ENCODE measurements at regions not wholly inside any gene's neighbourhood (a gene's known extent, or its start where the extent isn't known, plus 50 kb on each side); places are given as distances from the start of the nearest gene placed in this dataset.

- Mint-ChIP-seq H3K9me3 (peaks cover 22 to 34% of the 10 kb centered on the region in 2 donors), H3K27me3 (ENCODE audit: low read depth in 2 of 2) (no peaks in the 10 kb centered on the region), H3K4me1 (no peaks in the 10 kb centered on the region), H3K4me3 (no peak overlapping the region), H3K36me3 (no peaks in the 10 kb centered on the region), H3K27ac (no peak overlapping the region)
- no peak for ATAC-seq
- Histone ChIP-seq H3K4me3 (ENCODE audit: low read length) (no peak overlapping the region), H3K9me3 (ENCODE audit: control insufficient read depth, insufficient read depth, low read length) (peaks cover 19% of the 10 kb centered on the region), H3K4me1 (ENCODE audit: control insufficient read depth, insufficient read depth, low read length) (no peaks in the 10 kb centered on the region), H3K27ac (ENCODE audit: low read length) (no peak overlapping the region), H3K27me3 (ENCODE audit: control insufficient read depth, insufficient read depth, low read length) (no peaks in the 10 kb centered on the region), H3K36me3 (ENCODE audit: control insufficient read depth, insufficient read depth, low read length) (no peaks in the 10 kb centered on the region)
- intact Hi-C loops (cut with micrococcal nuclease) = no loop called here
- WGBS (ENCODE audit: insufficient coverage) = 86% methylated on average over 4 of the region's 5 CpGs
- no peak for DNase-seq
- TF ChIP-seq, protein P1, sequence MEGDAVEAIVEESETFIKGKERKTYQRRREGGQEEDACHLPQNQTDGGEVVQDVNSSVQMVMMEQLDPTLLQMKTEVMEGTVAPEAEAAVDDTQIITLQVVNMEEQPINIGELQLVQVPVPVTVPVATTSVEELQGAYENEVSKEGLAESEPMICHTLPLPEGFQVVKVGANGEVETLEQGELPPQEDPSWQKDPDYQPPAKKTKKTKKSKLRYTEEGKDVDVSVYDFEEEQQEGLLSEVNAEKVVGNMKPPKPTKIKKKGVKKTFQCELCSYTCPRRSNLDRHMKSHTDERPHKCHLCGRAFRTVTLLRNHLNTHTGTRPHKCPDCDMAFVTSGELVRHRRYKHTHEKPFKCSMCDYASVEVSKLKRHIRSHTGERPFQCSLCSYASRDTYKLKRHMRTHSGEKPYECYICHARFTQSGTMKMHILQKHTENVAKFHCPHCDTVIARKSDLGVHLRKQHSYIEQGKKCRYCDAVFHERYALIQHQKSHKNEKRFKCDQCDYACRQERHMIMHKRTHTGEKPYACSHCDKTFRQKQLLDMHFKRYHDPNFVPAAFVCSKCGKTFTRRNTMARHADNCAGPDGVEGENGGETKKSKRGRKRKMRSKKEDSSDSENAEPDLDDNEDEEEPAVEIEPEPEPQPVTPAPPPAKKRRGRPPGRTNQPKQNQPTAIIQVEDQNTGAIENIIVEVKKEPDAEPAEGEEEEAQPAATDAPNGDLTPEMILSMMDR (IDR thresholded peaks at IDR 0.05) = no peak
Measured at GRCh38 chr7:68454931-68455330, 1143.3 kb upstream of the AUTS2 start.

- TF ChIP-seq, protein P1 (IDR thresholded peaks at IDR 0.05) = no peak
- no peak overlapping the region for H3K4me3 ChIP-seq (ENCODE audit: low read length)
- H3K9me3 ChIP-seq (ENCODE audit: control insufficient read depth, insufficient read depth, low read length) = peaks cover 15% of the 10 kb centered on the region
- Mint-ChIP-seq H3K9me3 (peaks cover 21 to 36% of the 10 kb centered on the region in 2 donors), H3K27ac (no peak overlapping the region), H3K36me3 (no peaks in the 10 kb centered on the region), H3K4me1 (no peaks in the 10 kb centered on the region), H3K4me3 (no peak overlapping the region), H3K27me3 (ENCODE audit: low read depth in 2 of 2) (no peaks in the 10 kb centered on the region)
- H3K4me1 ChIP-seq (ENCODE audit: control insufficient read depth, insufficient read depth, low read length) = no peaks in the 10 kb centered on the region
- H3K27ac ChIP-seq (ENCODE audit: low read length) = no peak overlapping the region
- ATAC-seq (no peak), DNase-seq (no peak)
- intact Hi-C loops (cut with micrococcal nuclease) = no loop called here
- H3K27me3 ChIP-seq (ENCODE audit: control insufficient read depth, insufficient read depth, low read length) = no peaks in the 10 kb centered on the region
- H3K36me3 ChIP-seq (ENCODE audit: control insufficient read depth, insufficient read depth, low read length) = no peaks in the 10 kb centered on the region
Measured at GRCh38 chr7:68456469-68456868, 1141.8 kb upstream of the AUTS2 start.

DNA sequence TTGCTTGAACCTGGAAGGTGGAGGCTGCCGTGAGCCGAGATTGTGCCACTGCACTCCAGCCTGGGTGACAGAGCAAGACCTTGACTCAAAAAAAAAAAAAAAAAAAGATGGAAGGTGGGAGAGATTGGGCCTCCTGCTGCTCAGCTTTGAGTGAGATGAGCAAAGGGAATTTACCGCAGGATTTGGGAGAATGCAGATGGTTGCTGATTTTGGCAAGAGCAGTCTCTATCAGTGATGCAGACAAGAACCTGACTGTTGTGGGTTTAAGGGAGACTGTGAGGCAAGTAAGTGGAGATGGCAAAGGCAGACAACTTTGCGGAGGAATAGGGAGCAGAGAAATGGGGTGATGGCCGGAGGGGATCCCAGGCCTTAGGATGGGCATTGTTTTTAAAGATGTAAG, 1140.8 kb upstream of the AUTS2 start:
- Histone ChIP-seq H3K27me3 (ENCODE audit: control insufficient read depth, insufficient read depth, low read length) (no peaks in the 10 kb centered on the region), H3K9me3 (ENCODE audit: control insufficient read depth, insufficient read depth, low read length) (peaks cover 15% of the 10 kb centered on the region), H3K4me3 (ENCODE audit: low read length) (no peak overlapping the region), H3K4me1 (ENCODE audit: control insufficient read depth, insufficient read depth, low read length) (no peaks in the 10 kb centered on the region), H3K36me3 (ENCODE audit: control insufficient read depth, insufficient read depth, low read length) (no peaks in the 10 kb centered on the region), H3K27ac (ENCODE audit: low read length) (no peak overlapping the region)
- Mint-ChIP-seq H3K36me3 (no peaks in the 10 kb centered on the region), H3K9me3 (peaks cover 21 to 35% of the 10 kb centered on the region in 2 donors), H3K27ac (no peak overlapping the region), H3K27me3 (ENCODE audit: low read depth in 2 of 2) (no peaks in the 10 kb centered on the region), H3K4me1 (no peaks in the 10 kb centered on the region), H3K4me3 (no peak overlapping the region)
- TF ChIP-seq, protein P1 (IDR thresholded peaks at IDR 0.05) = no peak
- DNase-seq (no peak), ATAC-seq (no peak)
- intact Hi-C loops (cut with micrococcal nuclease) = no loop called here
- 92% methylated on average over 5 of the region's 5 CpGs for WGBS (ENCODE audit: insufficient coverage)

DNA sequence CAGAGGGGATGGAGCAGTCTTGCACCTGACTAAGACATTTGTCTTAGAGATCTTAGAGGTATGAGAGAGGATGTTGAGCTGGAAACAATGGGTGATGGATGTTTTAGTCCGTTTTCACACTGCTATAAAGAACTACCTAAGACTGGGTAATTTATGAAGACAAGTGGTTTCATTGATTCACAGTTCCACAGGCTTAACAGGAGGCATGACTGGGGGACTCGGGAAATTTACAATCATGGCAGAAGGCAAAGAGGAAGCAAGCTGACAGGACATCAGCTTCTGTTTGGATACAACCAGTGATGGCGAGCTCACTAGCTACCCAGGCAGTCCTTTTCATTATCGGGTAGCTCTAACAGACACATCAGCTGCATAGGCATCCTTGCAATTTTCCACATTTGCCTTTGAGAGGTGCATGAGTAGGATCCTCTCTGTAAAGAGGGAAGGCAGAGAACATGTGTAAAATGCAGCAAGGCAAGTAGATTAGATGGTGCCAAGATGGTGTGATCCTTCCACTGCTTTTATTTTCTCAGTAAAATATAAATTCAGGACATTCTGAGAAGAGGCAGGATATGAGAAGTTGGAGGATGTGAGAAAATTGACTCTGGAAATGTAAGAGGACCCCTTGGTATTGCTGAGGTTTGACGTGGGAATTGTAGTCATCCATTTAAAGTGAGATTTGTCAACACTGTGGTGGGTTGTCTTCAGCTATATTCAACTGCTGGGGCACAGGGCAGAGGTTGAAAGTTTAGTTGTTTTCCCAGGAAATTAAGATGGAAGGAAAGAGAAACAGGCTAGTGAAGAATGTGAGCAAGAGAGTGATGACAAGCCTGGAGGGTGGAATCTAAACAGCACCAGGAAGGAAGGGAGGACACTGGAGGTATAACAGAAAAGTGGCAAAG, 1140.0 kb upstream of the AUTS2 start:
- no peak for DNase-seq
- Histone ChIP-seq H3K36me3 (ENCODE audit: control insufficient read depth, insufficient read depth, low read length) (no peaks in the 10 kb centered on the region), H3K4me3 (ENCODE audit: low read length) (no peak overlapping the region), H3K9me3 (ENCODE audit: control insufficient read depth, insufficient read depth, low read length) (peaks cover 10% of the 10 kb centered on the region), H3K4me1 (ENCODE audit: control insufficient read depth, insufficient read depth, low read length) (no peaks in the 10 kb centered on the region), H3K27me3 (ENCODE audit: control insufficient read depth, insufficient read depth, low read length) (no peaks in the 10 kb centered on the region), H3K27ac (ENCODE audit: low read length) (no peak overlapping the region)
- no peaks in the 10 kb centered on the region for H3K36me3 Mint-ChIP-seq
- no peak for ATAC-seq
- TF ChIP-seq, protein P1 (IDR thresholded peaks at IDR 0.05) = no peak
- H3K4me1 Mint-ChIP-seq = no peaks in the 10 kb centered on the region
- intact Hi-C loops (cut with micrococcal nuclease) = no loop called here
- H3K27me3 Mint-ChIP-seq (ENCODE audit: low read depth in 2 of 2) = no peaks in the 10 kb centered on the region
- no peak overlapping the region for H3K4me3 Mint-ChIP-seq
- H3K9me3 Mint-ChIP-seq = peaks cover 20 to 33% of the 10 kb centered on the region in 2 donors
- WGBS (ENCODE audit: insufficient coverage) = 57% methylated on average over 5 of the region's 5 CpGs
- no peak overlapping the region for H3K27ac Mint-ChIP-seq

Data from natural killer cell (primary cell).